CD4-positive, alpha-beta T cell (primary cell): ENCODE measurements at regions not wholly inside any gene's neighbourhood (a gene's known extent, or its start where the extent isn't known, plus 50 kb on each side); places are given as distances from the start of the nearest gene placed in this dataset.

Source experiments
- ATAC-seq: fragments of 200-7000 bp; cut with Tn5 transposase; one replicate; pipeline ENCODE4 v1.10.0; 2022; ENCODE audit warnings: mild to moderate bottlenecking; ENCODE audit not compliant: poor library complexity
- CTCF ChIA-PET: fragments of 350-600 bp; sonication (Branson Sonifier 250); formaldehyde crosslinking; loops from one replicate; lab custom pipeline; 2021; ENCODE audit warnings: antibody characterized with exemption, inconsistent platforms; lab: Charles Lee
- POLR2A ChIA-PET: fragments of 350-600 bp; sonication (Branson Sonifier 250); formaldehyde crosslinking; loops from one replicate; lab custom pipeline; 2021; ENCODE audit warnings: antibody characterized with exemption, inconsistent platforms; lab: Charles Lee
- DNase-seq, 14 experiments: peaks; one replicate each; pipeline ENCODE4 v3.0.0-alpha.2; 2013 to 2020; ENCODE audit warnings: mixed read lengths in 2 of 14
- H3K27ac ChIP-seq, 2 donors: one replicate each; pipeline versions ENCODE4 v1.5.1 to v1.7.0; 2013; ENCODE audit warnings: low read length in 2 of 2, low read depth in 1 of 2, mild to moderate bottlenecking in 1 of 2
- H3K27me3 ChIP-seq, 2 experiments: 1 replicate in 1 of 2; 2 replicates in 1 of 2; pipeline versions ENCODE4 v1.6.1 to v1.7.0; 2013; ENCODE audit warnings: low read length in 2 of 2, control low read depth in 1 of 2, mild to moderate bottlenecking in 1 of 2, moderate library complexity in 1 of 2; ENCODE audit not compliant: insufficient read depth in 2 of 2, control insufficient read depth in 1 of 2
- H3K36me3 ChIP-seq: one replicate; pipeline ENCODE4 v1.6.1; 2013; ENCODE audit warnings: low read length, control low read depth; ENCODE audit not compliant: insufficient read depth
- H3K4me1 ChIP-seq: one replicate; pipeline ENCODE4 v1.6.1; 2013; ENCODE audit warnings: low read length, control low read depth; ENCODE audit not compliant: insufficient read depth
- H3K4me3 ChIP-seq: one replicate; pipeline ENCODE4 v1.5.1; 2013; ENCODE audit warnings: mild to moderate bottlenecking, low read length, moderate library complexity
- H3K9me3 ChIP-seq, 2 experiments: 1 replicate in 1 of 2; 2 replicates in 1 of 2; pipeline versions ENCODE4 v1.6.1 to v1.7.0; 2013; ENCODE audit warnings: low read length in 2 of 2, mild to moderate bottlenecking in 2 of 2, control low read depth in 1 of 2, moderate library complexity in 1 of 2; ENCODE audit not compliant: control insufficient read depth in 1 of 2, insufficient read depth in 1 of 2
- H3K27ac Mint-ChIP-seq: one replicate; pipeline ENCODE4 v1.8.0; 2020; ENCODE audit warnings: mixed read lengths
- H3K27me3 Mint-ChIP-seq: one replicate; pipeline ENCODE4 v1.8.0; 2021; ENCODE audit warnings: mixed read lengths
- H3K36me3 Mint-ChIP-seq: one replicate; pipeline ENCODE4 v1.8.0; 2021; ENCODE audit warnings: low read depth, mixed read lengths
- H3K4me1 Mint-ChIP-seq: one replicate; pipeline ENCODE4 v1.8.0; 2021; ENCODE audit warnings: low read depth, mixed read lengths
- H3K4me3 Mint-ChIP-seq: one replicate; pipeline ENCODE4 v1.8.0; 2020; ENCODE audit warnings: mild to moderate bottlenecking, mixed read lengths
- H3K9me3 Mint-ChIP-seq: one replicate; pipeline ENCODE4 v1.8.0; 2020; ENCODE audit warnings: mixed read lengths
- intact Hi-C, 2 experiments: fragments of 100-400 bp; cut with DNase I in 1 of 2; cut with micrococcal nuclease in 1 of 2; formaldehyde crosslinking; loops; one replicate each; pipeline versions ENCODE4 v1.15.1 to v1.9.0; 2023 to 2025; cut with DNase I, micrococcal nuclease
- TF ChIP-seq, protein P1 (sequence below): fragments of 200-600 bp; IDR thresholded peaks from one replicate; pipeline ENCODE4 v1.8.0; 2022; ENCODE audit warnings: antibody characterized with exemption, mild to moderate bottlenecking

DNA sequence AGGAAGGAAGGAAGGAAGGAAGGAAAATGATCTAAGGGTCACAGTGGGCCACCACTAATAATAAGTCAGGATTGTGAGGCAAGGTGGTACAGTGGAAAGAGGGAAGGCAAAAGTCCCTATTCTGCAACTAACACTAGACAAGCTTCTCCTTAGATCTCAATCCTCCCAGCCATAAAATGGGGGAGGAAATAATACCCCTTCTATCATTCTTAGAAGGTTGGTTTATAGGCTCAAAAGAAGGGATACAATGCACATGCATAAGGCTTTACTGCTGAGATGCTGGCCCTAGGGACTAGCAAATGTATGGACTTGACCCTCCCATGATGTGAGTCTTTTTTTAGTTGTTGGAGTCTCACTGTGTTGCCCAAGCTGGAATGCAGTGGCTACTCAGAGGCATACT lies 167.7 kb upstream of the ZNF507 start:
- no peaks in the 10 kb centered on the region for H3K9me3 Mint-ChIP-seq
- no peaks in the 10 kb centered on the region for H3K36me3 Mint-ChIP-seq
- Histone ChIP-seq H3K36me3 (no peaks in the 10 kb centered on the region), H3K4me3 (no peak overlapping the region), H3K27ac (no peak overlapping the region), H3K27me3 (no peaks in the 10 kb centered on the region), H3K9me3 (peaks cover 0 to 6% of the 10 kb centered on the region in 2 experiments), H3K4me1 (no peaks in the 10 kb centered on the region)
- DNase-seq = no peak
- H3K27me3 Mint-ChIP-seq = peaks cover 9% of the 10 kb centered on the region
- CTCF ChIA-PET = no interaction called here
- no peak for ATAC-seq
- no peak overlapping the region for H3K27ac Mint-ChIP-seq
- H3K4me3 Mint-ChIP-seq = no peak overlapping the region
- no peaks in the 10 kb centered on the region for H3K4me1 Mint-ChIP-seq
- TF ChIP-seq, protein P1, sequence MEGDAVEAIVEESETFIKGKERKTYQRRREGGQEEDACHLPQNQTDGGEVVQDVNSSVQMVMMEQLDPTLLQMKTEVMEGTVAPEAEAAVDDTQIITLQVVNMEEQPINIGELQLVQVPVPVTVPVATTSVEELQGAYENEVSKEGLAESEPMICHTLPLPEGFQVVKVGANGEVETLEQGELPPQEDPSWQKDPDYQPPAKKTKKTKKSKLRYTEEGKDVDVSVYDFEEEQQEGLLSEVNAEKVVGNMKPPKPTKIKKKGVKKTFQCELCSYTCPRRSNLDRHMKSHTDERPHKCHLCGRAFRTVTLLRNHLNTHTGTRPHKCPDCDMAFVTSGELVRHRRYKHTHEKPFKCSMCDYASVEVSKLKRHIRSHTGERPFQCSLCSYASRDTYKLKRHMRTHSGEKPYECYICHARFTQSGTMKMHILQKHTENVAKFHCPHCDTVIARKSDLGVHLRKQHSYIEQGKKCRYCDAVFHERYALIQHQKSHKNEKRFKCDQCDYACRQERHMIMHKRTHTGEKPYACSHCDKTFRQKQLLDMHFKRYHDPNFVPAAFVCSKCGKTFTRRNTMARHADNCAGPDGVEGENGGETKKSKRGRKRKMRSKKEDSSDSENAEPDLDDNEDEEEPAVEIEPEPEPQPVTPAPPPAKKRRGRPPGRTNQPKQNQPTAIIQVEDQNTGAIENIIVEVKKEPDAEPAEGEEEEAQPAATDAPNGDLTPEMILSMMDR = no peak
- intact Hi-C loops = no loop called here
- POLR2A ChIA-PET = no interaction called here

DNA sequence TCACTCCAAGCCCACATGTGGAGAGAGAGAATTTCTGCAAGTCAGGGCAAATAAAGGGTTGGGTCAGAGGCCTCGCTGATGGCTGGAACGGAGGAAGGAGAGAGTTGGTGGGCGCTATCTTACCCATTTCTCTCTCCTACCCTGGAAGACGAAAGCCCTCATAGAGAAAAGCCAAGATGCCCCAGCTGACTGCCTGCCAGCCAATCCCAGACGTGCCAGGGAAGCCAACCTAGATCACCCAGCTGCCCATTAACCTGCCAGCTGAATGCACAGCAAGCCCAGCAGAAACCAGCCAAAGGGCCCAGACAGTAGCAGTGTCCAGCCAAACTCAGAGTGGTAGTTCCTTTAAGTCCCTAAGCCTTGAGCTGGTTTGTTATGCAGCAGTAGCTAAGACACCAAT lies 167.0 kb upstream of the ZNF507 start:
- Mint-ChIP-seq H3K36me3 (no peaks in the 10 kb centered on the region), H3K4me3 (no peak overlapping the region), H3K27ac (no peak overlapping the region), H3K9me3 (no peaks in the 10 kb centered on the region), H3K4me1 (no peaks in the 10 kb centered on the region), H3K27me3 (peaks cover 9% of the 10 kb centered on the region)
- H3K36me3 ChIP-seq = no peaks in the 10 kb centered on the region
- H3K4me3 ChIP-seq = no peak overlapping the region
- CTCF ChIA-PET = no interaction called here
- TF ChIP-seq, protein P1 = no peak
- intact Hi-C loops = no loop called here
- POLR2A ChIA-PET = no interaction called here
- no peaks in the 10 kb centered on the region for H3K27me3 ChIP-seq
- DNase-seq (no peak), ATAC-seq (no peak)
- H3K9me3 ChIP-seq = peaks cover 0 to 6% of the 10 kb centered on the region in 2 experiments
- no peak overlapping the region for H3K27ac ChIP-seq
- no peaks in the 10 kb centered on the region for H3K4me1 ChIP-seq

DNA sequence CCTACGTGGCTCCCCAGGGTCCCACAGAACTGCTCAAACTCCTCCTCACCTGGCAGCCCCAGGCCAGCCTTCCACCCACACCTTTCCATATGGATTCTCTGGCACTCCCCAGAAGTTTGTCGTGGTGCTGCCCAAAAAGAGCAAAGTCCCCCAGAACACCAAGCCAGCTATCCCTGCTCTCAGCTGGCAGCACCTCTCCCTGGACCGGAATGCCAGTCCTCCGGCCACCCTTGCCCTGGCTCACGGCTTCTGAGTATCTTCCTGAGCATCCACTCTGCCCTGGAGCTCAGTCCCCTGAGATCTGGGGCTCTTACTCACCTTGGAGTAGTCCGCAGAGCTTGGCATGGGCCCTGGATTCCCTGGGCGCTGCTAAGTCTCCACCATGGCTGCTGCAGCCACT lies 166.5 kb upstream of the ZNF507 start:
- H3K36me3 ChIP-seq = no peaks in the 10 kb centered on the region
- no peaks in the 10 kb centered on the region for H3K4me1 ChIP-seq
- Mint-ChIP-seq H3K9me3 (no peaks in the 10 kb centered on the region), H3K4me3 (no peak overlapping the region), H3K4me1 (no peaks in the 10 kb centered on the region), H3K27me3 (peaks cover 9% of the 10 kb centered on the region), H3K27ac (no peak overlapping the region), H3K36me3 (no peaks in the 10 kb centered on the region)
- TF ChIP-seq, protein P1 = no peak
- no peak overlapping the region for H3K4me3 ChIP-seq
- H3K27me3 ChIP-seq = no peaks in the 10 kb centered on the region
- DNase-seq (no peak), ATAC-seq (no peak)
- ChIA-PET CTCF (no interaction called here), POLR2A (no interaction called here)
- H3K27ac ChIP-seq = no peak overlapping the region
- H3K9me3 ChIP-seq = peaks cover 0 to 7% of the 10 kb centered on the region in 2 experiments
- intact Hi-C loops = no loop called here
